AG08396 (cell line): ENCODE measurements at regions not wholly inside any gene's neighbourhood (a gene's known extent, or its start where the extent isn't known, plus 50 kb on each side); places are given as distances from the start of the nearest gene placed in this dataset.
"Not testable (repeated sequence)": the region's sequence is repeated elsewhere in the genome, so short reads cannot be mapped to it uniquely, and the experiment has no call there.

ENCODE experiments used
- DNase-seq: peaks from one replicate; pipeline ENCODE4 v3.0.0; 2012; ENCODE audit warnings: low spot score, mixed read lengths

DNA sequence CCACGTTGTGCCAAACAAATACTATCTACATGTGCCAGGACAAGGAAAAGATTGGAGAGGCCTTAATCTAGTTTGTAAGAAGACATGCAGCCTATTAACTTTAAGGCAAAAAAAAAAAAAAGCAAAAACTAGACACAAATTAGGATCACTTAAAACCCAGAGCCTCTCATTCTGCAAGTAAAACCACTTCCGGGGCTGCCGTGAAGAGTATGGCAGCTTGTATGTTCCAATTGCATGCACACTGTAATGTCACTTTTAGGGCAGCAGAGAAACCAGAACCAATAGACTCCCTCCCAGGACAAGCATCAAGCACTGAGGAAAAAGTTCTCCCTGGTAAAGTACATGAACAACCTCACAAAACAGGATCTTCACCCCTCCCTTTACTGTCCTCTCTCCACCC, 70.6 kb downstream of the RSL24D1 start:
- DNase-seq: no peak

DNA sequence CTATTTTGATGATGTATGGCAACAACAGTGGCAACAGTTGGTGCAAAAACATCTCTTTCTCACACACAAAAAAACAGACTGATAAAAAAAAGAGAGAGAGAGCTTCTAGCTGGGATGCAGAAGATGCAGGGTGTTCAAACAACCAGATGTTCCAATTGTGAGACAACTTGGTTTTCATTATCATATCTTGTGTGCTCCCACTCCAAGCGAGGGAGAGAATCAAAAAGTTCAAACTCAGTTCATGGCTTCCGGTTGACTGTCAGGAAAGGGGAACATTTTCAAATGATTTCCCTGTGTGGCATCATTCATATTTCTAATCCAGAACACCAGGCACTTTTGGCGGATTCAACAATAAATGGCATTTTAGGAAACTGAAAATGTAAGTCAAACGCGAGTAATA, 72.1 kb downstream of the RSL24D1 start:
- DNase-seq: no peak

DNA sequence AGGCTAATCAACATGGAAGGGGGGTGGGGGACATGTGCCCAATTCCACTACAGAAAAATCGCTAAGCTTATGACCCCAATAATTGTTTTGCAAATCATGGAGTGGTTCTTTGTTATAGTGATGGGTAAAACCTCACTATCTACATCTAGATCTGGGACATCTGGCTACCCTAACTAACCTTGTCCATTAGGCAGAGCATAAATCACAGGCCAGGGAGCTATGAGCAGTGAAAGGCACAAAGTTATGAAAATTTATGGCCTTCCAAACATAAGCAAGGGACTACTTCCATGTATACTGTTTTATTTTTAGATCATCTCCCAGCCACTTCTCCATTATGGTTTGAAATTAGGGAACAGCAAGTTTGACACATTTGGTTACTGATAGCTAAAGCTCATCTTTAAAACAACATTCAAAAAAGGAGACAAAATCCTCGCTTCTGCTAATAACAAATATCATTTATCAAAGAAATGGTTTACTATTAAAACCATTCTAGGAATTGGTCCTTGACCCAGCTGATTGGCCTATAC, 78.3 kb downstream of the RSL24D1 start:
- DNase-seq: no peak

DNA sequence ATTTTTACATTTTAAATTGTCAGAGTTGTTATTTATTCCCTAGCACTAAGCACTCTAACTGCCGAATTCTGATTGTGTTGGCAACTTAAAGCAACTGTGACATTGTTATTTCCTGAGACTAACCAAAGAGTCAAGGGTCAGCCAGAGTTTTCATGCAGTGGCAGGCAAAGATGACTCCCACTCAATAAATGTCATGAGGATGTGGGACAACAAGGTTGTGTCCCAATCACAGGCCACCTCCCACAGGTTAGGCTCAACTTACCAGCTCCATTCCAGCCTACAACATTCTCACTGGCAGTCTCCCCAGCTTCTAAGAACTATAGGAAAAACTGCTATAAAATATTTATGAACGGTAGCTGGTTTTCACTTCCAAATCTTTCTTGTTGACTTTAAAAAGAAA, 80.1 kb downstream of the RSL24D1 start:
- no peak for DNase-seq

DNA sequence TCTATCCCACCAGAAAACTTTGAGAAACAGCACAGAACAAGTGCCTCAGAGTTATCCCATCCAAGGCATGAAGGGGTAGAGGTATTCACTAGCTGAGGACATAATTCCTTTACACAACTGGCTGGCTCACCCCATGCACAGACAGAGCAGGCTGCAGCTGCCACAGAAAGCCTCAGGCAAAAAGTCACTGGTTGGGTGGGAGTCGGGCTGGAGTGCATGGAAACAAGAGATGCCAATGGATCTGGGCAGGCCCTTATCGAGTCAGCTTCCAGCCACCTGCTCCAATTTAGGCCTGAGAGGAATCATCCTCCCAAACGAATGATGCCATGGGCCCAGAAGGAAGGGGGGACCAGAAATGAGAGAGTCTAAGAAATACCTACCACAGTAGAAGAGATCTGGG, 83.0 kb downstream of the RSL24D1 start:
- no peak for DNase-seq

DNA sequence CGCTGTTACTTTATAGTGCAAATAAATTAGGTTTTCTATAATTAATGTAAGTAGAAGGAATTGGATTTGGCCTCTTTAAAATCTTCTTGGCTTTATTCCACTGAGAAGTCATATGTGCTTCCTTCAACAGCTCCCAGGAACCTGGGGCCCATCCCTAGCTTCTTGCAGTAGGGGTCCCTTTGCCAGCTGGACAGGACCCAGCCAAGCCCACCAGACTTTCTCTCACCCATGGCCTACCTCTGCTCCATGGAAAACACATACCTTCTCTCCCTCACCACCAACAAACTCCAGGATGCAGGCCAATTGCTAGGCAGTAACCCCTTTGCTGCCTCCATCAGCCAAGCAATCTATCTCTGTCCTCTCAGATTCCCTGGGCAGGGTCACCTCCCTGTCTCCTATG, 84.0 kb downstream of the RSL24D1 start:
- DNase-seq: no peak

DNA sequence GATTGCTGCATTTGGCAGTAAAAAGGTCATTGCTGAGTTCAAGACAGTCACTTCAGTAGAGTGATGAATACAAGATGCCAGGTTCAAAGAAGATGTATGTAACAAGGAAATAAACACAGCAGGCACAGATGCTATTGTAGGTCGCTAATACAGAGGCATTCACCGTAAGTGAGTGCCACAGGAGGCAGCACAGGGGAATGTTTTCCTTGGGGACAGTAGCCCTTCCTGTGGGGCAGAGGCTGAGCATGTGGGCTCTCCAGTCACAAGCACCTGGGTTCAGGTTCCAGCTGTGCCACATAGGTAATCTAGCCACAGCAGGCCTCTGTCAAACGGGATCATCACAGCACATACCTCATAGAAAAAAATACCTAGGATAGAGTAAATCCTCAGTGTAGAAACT, 86.3 kb downstream of the RSL24D1 start:
- DNase-seq: no peak

DNA sequence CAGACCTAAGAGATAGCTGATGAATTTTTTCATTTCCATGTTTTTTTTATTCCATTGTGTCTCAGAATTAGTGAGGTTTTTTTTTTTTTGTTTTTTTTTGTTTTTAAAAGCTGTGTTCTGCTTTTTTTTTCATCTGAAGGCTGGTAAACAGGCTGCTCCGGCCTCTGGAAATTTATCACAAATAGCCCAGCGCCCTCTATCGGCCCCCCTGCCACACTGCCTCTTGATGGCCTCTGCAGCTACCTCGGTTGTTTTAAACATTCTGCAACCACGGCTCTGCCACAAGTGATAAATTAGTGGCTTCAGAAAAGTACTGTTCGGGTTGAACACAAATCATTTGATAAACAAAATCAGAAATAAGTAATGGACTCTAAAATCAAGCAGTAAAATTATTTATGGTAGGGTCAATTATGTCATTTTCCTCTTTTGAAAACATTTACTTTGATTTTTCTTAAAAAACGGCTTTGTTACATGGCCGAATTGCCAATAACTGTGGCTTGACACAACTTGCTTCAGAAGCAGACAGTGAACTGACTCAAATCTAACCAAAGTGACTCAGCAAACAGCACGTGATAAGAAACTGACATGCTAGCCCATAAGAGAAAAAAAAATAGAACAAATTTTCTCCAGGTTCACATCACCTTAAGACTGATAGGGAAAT, 87.8 kb downstream of the RSL24D1 start:
- peak; percentile 53 for DNase-seq

DNA sequence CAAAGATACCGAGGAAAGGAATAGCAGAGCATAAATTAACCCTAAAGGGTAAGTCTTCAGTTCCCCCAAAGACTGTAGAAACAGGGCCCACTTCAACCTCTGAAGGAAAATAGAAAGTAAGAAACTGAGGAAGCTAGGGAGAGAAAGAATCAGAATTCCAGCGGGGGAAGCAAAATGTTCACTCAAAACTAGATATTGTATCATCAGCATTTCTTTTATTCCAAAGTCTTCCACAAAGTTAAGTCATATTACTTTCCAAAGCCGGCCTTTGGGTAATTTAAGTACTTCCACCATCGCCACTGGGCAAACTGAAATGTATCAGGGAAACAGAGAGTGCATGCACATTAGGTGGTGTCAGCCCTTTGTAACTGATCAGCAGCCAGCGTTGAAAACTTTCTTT, 88.3 kb downstream of the RSL24D1 start:
- DNase-seq: no peak

DNA sequence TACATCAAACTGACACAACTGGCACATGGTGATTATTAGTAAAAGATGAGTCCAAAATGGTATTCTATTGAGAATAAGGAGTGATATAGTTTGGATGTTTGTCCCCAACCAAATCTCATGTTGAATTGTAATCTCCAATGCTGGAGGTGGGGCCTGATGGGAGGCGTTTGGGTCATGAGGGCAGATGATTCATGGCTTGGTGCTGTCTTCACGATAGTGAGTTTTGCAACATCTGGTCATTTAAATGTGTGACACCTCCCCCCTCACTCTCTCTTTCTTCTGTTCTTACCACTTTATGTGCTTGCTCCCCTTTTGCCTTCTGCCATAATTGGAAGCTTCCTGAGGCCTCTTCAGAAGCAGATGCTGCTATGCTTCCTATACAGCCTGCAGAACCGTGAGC, 90.6 kb downstream of the RSL24D1 start:
- DNase-seq: no peak

DNA sequence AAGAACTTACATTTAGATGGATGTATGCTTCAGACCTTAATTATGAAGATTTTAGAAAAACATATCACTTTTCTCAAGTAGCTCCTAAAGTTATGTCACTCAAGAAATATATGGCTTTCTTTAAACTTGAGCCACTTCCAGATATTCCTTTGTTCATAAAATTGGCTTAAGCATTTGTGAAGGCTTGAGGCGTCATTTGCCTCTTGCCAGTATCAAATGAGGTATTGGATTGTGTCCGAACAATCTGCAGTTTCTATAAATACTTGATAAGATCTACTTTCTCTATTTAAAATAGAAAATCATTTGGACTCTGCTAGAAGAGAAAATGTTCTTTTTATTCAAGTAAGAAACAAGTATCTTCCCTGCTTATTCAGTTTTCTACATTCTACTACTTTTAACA, 102.6 kb downstream of the RSL24D1 start:
- no peak for DNase-seq

DNA sequence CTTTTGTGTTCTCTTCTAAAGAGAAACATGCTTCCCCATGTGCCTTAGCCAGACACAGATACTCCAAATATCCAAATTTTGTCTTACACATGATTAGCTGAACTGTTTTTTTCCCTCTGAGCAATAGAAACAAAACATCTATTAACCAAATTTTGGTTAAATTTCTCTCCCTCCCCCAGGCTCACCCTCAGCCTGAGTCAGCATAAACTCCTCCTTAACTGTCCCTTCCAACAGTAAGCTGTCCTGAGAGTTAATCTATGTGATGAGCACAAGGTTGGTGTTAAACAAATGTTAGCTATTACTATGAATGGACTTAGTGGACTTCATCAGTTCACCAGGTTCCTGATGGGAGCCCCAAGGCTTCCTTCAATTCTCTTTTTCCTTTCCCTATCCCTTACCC, 108.5 kb downstream of the RSL24D1 start:
- no peak for DNase-seq

DNA sequence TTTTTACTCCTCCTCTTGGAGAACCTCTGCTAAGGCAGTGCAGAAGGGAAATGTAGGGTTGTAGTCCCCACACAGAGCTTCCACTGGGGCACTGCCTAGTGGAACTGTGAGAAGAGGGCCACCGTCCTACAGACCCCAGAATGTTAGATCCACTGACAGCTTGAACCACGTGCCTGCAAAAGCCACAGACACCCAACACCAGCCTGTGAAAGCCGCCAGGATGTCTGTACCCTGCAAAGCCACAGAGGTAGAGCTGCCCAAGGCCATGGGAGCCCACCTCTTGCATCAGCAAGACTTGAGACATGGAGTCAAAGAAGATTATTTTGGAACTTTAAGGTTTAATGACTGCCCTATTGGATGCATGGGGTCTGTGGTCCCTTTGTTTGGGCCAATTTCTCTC, 112.1 kb downstream of the RSL24D1 start:
- DNase-seq: no peak

DNA sequence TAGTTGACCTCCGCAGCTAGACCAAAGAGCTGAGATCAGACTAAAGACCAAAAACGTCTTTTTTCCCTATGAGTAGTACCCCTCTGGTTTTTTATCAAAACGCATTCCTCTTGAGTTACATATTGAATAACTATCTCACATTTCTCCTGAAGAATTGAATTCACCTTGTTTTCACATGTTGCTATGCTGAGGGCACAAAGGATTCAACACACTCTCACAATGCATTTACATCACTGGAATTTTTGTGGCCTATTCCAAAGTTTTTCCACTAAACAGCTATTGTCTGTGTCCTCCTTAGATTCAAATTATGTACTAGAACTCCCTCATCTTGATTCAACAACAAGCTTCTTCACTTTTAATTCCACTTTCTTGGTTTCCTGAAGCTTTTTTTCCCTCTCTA, 112.5 kb downstream of the RSL24D1 start:
- no peak for DNase-seq

DNA sequence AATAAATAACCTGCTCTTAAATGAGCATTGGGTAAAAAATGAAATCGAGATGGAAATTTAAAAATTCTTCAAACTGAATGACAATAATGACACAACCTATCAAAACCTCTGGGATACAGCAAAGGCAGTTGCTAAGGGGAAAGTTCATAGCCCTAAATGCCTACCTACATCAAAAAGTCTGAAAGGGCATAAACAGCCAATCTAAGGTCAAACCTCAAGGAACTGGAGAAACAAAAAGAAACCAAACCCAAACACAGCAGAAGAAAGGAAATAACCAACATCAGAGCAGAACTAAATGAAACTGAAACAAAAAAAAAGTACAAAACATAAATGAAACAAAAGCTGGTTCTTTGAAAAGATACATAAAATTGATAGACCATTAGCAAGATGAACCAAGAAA, 119.7 kb downstream of the RSL24D1 start:
- not testable (repeated sequence) for DNase-seq

DNA sequence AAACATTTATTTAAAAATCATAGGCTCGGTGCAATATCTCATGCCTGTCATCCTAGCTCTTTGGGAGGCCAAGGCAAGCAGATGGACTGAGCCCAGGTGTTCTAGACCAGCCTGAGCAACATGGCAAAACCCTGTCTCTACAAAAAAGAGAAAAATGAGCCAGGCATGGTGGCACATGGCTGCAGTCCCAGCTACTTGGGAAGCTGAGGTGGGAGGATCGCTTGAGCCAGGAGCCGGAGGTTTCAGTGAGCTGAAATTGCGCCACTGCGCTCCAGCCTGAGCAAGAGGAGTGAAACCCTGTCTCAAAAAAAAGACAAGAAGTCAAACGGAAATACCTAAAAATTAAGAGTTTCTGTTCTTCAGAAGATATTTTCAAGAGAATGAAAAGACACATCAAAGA, 122.3 kb downstream of the RSL24D1 start:
- DNase-seq: no peak

DNA sequence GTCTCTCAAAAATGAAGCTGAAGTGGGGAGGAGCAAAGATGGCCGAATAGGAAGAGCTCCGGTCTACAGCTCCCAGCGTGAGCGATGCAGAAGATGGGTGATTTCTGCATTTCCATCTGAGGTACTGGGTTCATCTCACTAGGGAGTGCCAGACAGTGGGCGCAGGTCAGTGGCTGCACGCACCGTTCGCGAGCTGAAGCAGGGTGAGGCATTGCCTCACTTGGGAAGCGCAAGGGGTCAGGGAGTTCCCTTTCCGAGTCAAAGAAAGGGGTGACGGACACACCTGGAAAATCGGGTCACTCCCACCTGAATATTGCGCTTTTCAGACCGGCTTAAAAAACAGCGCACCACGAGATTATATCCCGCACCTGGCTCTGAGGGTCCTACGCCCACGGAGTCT, 132.8 kb downstream of the RSL24D1 start:
- DNase-seq: not testable (repeated sequence)

DNA sequence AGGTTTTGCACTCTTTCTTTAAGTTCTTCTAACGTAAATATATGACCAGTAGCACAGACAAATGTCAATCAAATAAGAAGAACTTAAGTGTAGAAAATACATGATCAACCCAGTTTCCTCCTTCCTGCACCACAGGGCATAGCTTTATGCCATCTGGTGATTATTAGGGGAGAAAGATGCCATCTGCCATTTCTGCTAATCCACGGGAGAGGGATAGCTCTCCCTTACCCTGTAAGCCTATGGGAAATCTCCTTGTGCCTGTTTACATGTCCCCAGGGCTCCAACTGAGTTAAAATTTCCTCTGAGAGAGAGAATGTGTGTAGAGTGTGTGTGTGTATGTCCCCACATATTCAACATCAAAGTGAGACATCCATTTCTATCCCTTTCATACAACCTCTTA, 135.9 kb downstream of the RSL24D1 start:
- no peak for DNase-seq

DNA sequence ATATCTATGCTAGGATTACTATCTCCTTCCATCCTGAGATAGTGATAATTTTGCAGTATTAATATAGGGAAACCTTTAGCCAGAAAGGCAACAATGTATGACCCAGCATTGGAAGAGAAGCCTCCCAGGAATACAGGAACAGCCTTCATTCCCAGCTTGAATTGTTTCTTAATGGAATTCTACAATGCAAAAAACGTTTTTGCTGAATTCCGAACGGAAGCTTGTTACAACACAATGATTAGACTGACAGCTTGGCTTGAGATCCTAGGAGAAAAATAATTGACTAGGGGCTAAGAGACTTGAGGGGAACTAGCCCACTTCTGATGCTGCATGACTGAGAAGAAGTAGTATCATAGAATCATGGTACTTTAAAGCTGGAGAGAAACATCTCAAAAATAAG, 140.2 kb downstream of the RSL24D1 start:
- DNase-seq: no peak

DNA sequence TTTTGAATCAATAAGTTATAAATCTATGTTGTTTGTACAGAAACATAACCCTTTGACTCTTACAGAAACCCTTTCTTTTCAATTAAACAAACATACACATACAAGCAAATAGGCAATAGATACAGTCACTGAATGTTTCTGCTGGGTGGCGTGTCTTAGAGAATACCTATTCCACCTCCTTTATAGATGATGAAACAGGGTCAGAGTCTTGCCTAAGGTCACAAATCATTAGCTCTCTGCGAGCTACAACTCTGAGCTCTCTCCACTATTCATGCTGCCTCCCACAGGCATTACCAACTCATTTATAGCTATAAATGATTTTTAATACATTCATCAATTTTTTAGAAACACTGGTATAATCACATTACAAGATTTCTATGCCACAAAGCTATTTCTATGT, 152.6 kb downstream of the RSL24D1 start:
- no peak for DNase-seq

DNA sequence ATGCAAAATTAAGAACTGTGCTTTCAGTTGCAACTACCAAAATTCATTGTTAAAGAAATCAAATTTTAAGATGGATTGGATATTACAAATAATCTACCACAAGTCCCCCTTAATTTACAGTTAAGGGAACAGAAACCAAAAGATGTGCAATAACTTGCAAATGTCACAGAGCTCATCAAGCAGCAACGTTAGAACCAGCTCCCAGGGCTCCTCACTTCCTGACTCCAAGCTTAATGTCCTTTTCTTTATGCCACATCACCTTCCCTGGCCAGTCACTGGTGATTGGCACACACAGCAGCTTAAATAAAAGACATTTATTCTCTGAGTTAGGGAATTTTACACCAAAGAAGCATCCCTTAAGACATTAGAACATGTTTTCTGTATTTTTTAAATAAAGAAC, 159.7 kb downstream of the RSL24D1 start:
- DNase-seq: no peak

DNA sequence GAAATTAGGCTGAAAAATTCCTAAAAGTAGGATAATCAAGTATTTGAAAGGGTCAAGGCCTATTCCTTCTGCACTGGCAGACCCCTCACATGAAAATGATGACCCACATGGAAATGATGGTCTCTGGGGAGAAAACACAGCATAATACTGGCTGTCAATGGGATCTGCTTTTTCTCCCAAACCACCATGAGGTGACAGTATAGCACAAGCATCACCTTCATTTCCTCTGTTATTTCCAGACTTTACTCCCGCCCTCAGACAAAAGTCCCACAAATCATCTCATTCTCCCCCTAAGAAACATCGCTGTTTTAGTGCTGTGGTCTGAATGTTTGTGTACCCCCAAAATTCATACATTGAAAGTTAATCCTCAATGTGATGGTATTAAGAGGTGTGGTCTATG, 161.0 kb downstream of the RSL24D1 start:
- DNase-seq: no peak

DNA sequence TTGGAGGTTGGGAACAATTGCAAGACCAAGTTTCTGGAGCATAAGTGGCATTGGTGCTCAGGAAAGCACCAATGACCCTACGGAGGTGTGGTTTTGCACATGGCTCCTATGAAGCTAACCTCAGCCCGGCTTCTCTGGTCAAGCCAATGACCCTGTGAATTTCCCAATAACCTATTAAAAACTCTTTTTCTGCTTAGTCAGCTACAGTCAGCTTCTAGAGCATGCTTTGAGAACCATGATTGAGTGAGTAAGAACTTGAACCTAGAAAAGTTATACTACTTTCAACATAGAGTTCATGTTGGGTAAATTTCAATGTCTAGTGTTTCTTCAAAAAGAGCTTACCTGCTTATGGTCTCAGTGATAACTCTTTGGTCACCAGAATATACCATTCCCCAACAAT, 163.2 kb downstream of the RSL24D1 start:
- no peak for DNase-seq

DNA sequence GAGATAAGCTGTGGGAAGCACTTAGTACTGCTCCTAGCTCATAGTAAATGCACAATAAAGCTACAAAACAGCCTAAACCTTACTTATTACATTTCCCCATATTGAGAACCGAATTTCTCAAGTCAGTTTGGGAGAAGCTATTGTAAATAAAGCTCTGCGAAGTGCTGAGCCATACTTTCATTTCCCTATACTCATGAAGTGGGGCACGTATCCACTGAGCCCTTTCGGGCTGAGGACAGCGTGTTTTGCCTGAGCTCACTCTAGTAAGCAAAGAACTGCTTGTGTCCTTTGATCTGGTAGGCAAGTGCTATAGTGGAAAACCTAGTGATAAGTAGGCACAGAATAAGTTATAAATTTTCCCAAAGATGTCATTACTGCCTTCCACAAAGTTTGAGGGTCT, 165.0 kb downstream of the RSL24D1 start:
- no peak for DNase-seq

DNA sequence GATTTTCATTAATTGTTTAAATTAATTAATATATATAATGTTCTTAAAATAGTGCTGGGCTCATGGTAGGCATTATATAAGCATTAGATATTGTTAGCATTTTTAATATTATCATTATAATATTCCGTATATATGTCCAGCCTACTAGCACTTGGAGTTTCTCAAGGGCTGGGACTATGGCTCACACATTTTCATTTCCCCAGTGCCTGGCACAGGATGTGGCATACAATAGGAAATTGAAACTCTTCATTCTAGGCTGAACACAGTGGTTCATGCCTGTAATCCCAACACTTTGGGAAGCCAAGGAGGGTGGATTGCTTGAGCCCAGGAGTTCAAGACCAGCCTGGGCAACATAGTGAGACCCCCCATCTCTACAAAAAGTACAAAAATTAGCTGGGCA, 170.4 kb downstream of the RSL24D1 start:
- DNase-seq: no peak
